ENCODE measurements at regions not wholly inside any gene's neighbourhood (a gene's known extent, or its start where the extent isn't known, plus 50 kb on each side); places are given as distances from the start of the nearest gene placed in this dataset.

GRCh38 chrX:22758807-22759481 lies 240.8 kb upstream of the DDX53 start:
- Histone ChIP-seq H3K27ac (no peak overlapping the region), H3K27me3 (ENCODE audit: control insufficient read depth, insufficient read depth, low read length) (no peaks in the 10 kb centered on the region), H3K79me2 (no peaks in the 10 kb centered on the region), H3K4me1 (no peaks in the 10 kb centered on the region), H2AFZ (no peak overlapping the region), H3K4me3 (ENCODE audit: low read depth, low read length) (no peak overlapping the region), H3K4me2 (ENCODE audit: low read length) (no peak overlapping the region), H3K9me3 (ENCODE audit: control insufficient read depth, low read length) (no peaks in the 10 kb centered on the region), H3K9ac (no peak overlapping the region), H3K36me3 (ENCODE audit: control insufficient read depth, insufficient read depth, low read length) (no peaks in the 10 kb centered on the region)
- TF ChIP-seq, protein P1, sequence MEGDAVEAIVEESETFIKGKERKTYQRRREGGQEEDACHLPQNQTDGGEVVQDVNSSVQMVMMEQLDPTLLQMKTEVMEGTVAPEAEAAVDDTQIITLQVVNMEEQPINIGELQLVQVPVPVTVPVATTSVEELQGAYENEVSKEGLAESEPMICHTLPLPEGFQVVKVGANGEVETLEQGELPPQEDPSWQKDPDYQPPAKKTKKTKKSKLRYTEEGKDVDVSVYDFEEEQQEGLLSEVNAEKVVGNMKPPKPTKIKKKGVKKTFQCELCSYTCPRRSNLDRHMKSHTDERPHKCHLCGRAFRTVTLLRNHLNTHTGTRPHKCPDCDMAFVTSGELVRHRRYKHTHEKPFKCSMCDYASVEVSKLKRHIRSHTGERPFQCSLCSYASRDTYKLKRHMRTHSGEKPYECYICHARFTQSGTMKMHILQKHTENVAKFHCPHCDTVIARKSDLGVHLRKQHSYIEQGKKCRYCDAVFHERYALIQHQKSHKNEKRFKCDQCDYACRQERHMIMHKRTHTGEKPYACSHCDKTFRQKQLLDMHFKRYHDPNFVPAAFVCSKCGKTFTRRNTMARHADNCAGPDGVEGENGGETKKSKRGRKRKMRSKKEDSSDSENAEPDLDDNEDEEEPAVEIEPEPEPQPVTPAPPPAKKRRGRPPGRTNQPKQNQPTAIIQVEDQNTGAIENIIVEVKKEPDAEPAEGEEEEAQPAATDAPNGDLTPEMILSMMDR (IDR thresholded peaks at IDR 0.05): no peak

GRCh38 chrX:22760513-22761057 lies 239.2 kb upstream of the DDX53 start:
- TF ChIP-seq, protein P1 (IDR thresholded peaks at IDR 0.05): no peak
- Histone ChIP-seq H3K27ac (no peak overlapping the region), H3K36me3 (ENCODE audit: control insufficient read depth, insufficient read depth, low read length) (no peaks in the 10 kb centered on the region), H3K4me3 (ENCODE audit: low read depth, low read length) (no peak overlapping the region), H3K27me3 (ENCODE audit: control insufficient read depth, insufficient read depth, low read length) (no peaks in the 10 kb centered on the region), H3K4me2 (ENCODE audit: low read length) (no peak overlapping the region), H3K4me1 (no peaks in the 10 kb centered on the region), H2AFZ (no peak overlapping the region), H3K79me2 (no peaks in the 10 kb centered on the region), H3K9me3 (ENCODE audit: control insufficient read depth, low read length) (no peaks in the 10 kb centered on the region), H3K9ac (no peak overlapping the region)

- Histone ChIP-seq H3K27me3 (ENCODE audit: control insufficient read depth, insufficient read depth, low read length) (no peaks in the 10 kb centered on the region), H3K4me3 (ENCODE audit: low read depth, low read length) (no peak overlapping the region), H3K4me1 (no peaks in the 10 kb centered on the region), H2AFZ (no peak overlapping the region), H3K9me3 (ENCODE audit: control insufficient read depth, low read length) (no peaks in the 10 kb centered on the region), H3K36me3 (ENCODE audit: control insufficient read depth, insufficient read depth, low read length) (no peaks in the 10 kb centered on the region), H3K4me2 (ENCODE audit: low read length) (no peak overlapping the region), H3K9ac (no peak overlapping the region), H3K79me2 (no peaks in the 10 kb centered on the region), H3K27ac (no peak overlapping the region)
- TF ChIP-seq, protein P1 (IDR thresholded peaks at IDR 0.05): no peak
Measured at GRCh38 chrX:22788221-22788620, 211.5 kb upstream of the DDX53 start.

DNA sequence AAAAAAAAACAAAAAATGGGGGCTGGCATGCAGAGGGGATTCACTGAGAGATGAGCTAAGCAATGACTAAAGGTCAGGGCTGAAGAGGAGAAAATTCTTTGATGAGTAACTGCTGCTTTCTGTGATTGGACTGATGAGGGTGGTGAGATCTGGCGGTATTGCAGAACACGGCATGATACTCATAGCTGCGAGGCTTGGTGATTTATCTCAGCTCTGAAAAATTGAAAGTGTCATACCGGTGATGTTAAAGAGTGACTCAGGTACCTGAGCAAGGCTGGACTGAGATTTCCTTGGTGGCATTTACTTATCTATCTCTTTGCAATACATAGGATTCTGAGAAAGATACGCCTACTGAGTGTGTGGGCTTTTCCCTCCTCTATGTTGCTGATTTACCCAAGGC lies 204.1 kb upstream of the DDX53 start:
- Histone ChIP-seq H3K4me3 (ENCODE audit: low read depth, low read length) (no peak overlapping the region), H3K4me2 (ENCODE audit: low read length) (no peak overlapping the region), H3K36me3 (ENCODE audit: control insufficient read depth, insufficient read depth, low read length) (no peaks in the 10 kb centered on the region), H3K79me2 (no peaks in the 10 kb centered on the region), H2AFZ (no peak overlapping the region), H3K9ac (no peak overlapping the region), H3K4me1 (no peaks in the 10 kb centered on the region), H3K27ac (no peak overlapping the region), H3K27me3 (ENCODE audit: control insufficient read depth, insufficient read depth, low read length) (no peaks in the 10 kb centered on the region), H3K9me3 (ENCODE audit: control insufficient read depth, low read length) (no peaks in the 10 kb centered on the region)
- TF ChIP-seq, protein P1 (IDR thresholded peaks at IDR 0.05): no peak

GRCh38 chrX:22800360-22800759 lies 199.4 kb upstream of the DDX53 start:
- no peaks in the 10 kb centered on the region for H3K4me1 ChIP-seq
- H2AFZ ChIP-seq: no peak overlapping the region
- H3K27me3 ChIP-seq (ENCODE audit: control insufficient read depth, insufficient read depth, low read length): no peaks in the 10 kb centered on the region
- H3K36me3 ChIP-seq (ENCODE audit: control insufficient read depth, insufficient read depth, low read length): no peaks in the 10 kb centered on the region
- H3K4me2 ChIP-seq (ENCODE audit: low read length): no peak overlapping the region
- no peak overlapping the region for H3K27ac ChIP-seq
- H3K9ac ChIP-seq: no peak overlapping the region
- no peaks in the 10 kb centered on the region for H3K79me2 ChIP-seq
- TF ChIP-seq, protein P1 (IDR thresholded peaks at IDR 0.05): no peak
- no peak overlapping the region for H3K4me3 ChIP-seq (ENCODE audit: low read depth, low read length)
- H3K9me3 ChIP-seq (ENCODE audit: control insufficient read depth, low read length): no peaks in the 10 kb centered on the region
